Left ventricle myocardium inferior (tissue), 1 donor: ENCODE measurements at regions not wholly inside any gene's neighbourhood (a gene's known extent, or its start where the extent isn't known, plus 50 kb on each side); places are given as distances from the start of the nearest gene placed in this dataset.

ENCODE experiments used
- DNase-seq: peaks from one replicate; pipeline ENCODE4 v3.0.0-alpha.2; 2020
- H3K27ac ChIP-seq: fragments of 200-600 bp; replicated peaks from 2 replicates; pipeline ENCODE4 v1.8.0; 2021
- H3K27me3 ChIP-seq: fragments of 200-600 bp; 2 replicates; pipeline ENCODE4 v1.8.0; 2021; ENCODE audit warnings: low read depth
- H3K36me3 ChIP-seq: fragments of 200-600 bp; 2 replicates; pipeline ENCODE4 v1.8.0; 2021
- H3K4me1 ChIP-seq: fragments of 200-600 bp; 2 replicates; pipeline ENCODE4 v1.8.0; 2021
- H3K4me3 ChIP-seq: fragments of 200-600 bp; 2 replicates; pipeline ENCODE4 v1.8.0; 2021; ENCODE audit warnings: mild to moderate bottlenecking, moderate library complexity
- H3K9me3 ChIP-seq: fragments of 200-600 bp; replicated peaks from 2 replicates; pipeline ENCODE4 v1.8.0; 2021
- CTCF ChIP-seq: fragments of 200-600 bp; IDR thresholded peaks from 2 replicates; pipeline ENCODE4 v1.8.0; 2021; ENCODE audit warnings: antibody characterized with exemption, mild to moderate bottlenecking, borderline replicate concordance
- intact Hi-C: fragments of 100-400 bp; cut with micrococcal nuclease; formaldehyde crosslinking; loops from one replicate; pipeline ENCODE4 v1.11.0; 2022
- donor health status: DM: no; HTN: yes; CAD: no; lungs with severe emphysema.

GRCh38 chr13:83166550-83166949 is 715.7 kb downstream of the SLITRK1 start:
- TF ChIP-seq CTCF: no peak
- Histone ChIP-seq H3K4me3 (no peak overlapping the region), H3K36me3 (no peaks in the 10 kb centered on the region), H3K9me3 (peaks cover 2% of the 10 kb centered on the region), H3K27me3 (no peaks in the 10 kb centered on the region), H3K4me1 (no peaks in the 10 kb centered on the region), H3K27ac (no peak overlapping the region)
- intact Hi-C loops: no loop called here
- no peak for DNase-seq

GRCh38 chr13:83162493-83162892 is 719.8 kb downstream of the SLITRK1 start:
- peaks cover 7% of the 10 kb centered on the region for H3K9me3 ChIP-seq
- intact Hi-C loops: no loop called here
- H3K4me1 ChIP-seq: no peaks in the 10 kb centered on the region
- no peak for DNase-seq
- no peaks in the 10 kb centered on the region for H3K27me3 ChIP-seq
- no peak overlapping the region for H3K27ac ChIP-seq
- TF ChIP-seq CTCF: no peak
- H3K36me3 ChIP-seq: no peaks in the 10 kb centered on the region
- H3K4me3 ChIP-seq: no peak overlapping the region

- no peaks in the 10 kb centered on the region for H3K4me1 ChIP-seq
- H3K27me3 ChIP-seq: no peaks in the 10 kb centered on the region
- no peaks in the 10 kb centered on the region for H3K9me3 ChIP-seq
- intact Hi-C loops: no loop called here
- TF ChIP-seq CTCF: no peak
- no peak overlapping the region for H3K4me3 ChIP-seq
- no peaks in the 10 kb centered on the region for H3K36me3 ChIP-seq
- no peak overlapping the region for H3K27ac ChIP-seq
- DNase-seq: no peak
These were observed 728.4 kb downstream of the SLITRK1 start for GRCh38 chr13:83153848-83154247.

- no peak for DNase-seq
- Histone ChIP-seq H3K27ac (no peak overlapping the region), H3K36me3 (no peaks in the 10 kb centered on the region), H3K4me3 (no peak overlapping the region), H3K9me3 (no peaks in the 10 kb centered on the region), H3K27me3 (no peaks in the 10 kb centered on the region), H3K4me1 (no peaks in the 10 kb centered on the region)
- intact Hi-C loops: no loop called here
- TF ChIP-seq CTCF: no peak
These were observed 731.0 kb downstream of the SLITRK1 start for GRCh38 chr13:83151308-83151660.

- no peaks in the 10 kb centered on the region for H3K36me3 ChIP-seq
- no peaks in the 10 kb centered on the region for H3K4me1 ChIP-seq
- DNase-seq: no peak
- intact Hi-C loops: no loop called here
- TF ChIP-seq CTCF: no peak
- H3K9me3 ChIP-seq: no peaks in the 10 kb centered on the region
- no peaks in the 10 kb centered on the region for H3K27me3 ChIP-seq
- no peak overlapping the region for H3K27ac ChIP-seq
- no peak overlapping the region for H3K4me3 ChIP-seq
These were observed 731.5 kb downstream of the SLITRK1 start for GRCh38 chr13:83150616-83151307.
